ACHN (cell line): ENCODE measurements at regions not wholly inside any gene's neighbourhood (a gene's known extent, or its start where the extent isn't known, plus 50 kb on each side); places are given as distances from the start of the nearest gene placed in this dataset.

ENCODE experiments used
- DNase-seq: peaks from one replicate; pipeline ENCODE4 v3.0.0-alpha.2; 2015
- in situ Hi-C: cut with HindIII; loops from 2 replicates; pipeline ENCODE4 v1.10.0; 2017; ENCODE audit warnings: low sequenced_read_pairs, low pct_ligation_motif_present, low pct_unique_long_range_greater_than_20kb

DNA sequence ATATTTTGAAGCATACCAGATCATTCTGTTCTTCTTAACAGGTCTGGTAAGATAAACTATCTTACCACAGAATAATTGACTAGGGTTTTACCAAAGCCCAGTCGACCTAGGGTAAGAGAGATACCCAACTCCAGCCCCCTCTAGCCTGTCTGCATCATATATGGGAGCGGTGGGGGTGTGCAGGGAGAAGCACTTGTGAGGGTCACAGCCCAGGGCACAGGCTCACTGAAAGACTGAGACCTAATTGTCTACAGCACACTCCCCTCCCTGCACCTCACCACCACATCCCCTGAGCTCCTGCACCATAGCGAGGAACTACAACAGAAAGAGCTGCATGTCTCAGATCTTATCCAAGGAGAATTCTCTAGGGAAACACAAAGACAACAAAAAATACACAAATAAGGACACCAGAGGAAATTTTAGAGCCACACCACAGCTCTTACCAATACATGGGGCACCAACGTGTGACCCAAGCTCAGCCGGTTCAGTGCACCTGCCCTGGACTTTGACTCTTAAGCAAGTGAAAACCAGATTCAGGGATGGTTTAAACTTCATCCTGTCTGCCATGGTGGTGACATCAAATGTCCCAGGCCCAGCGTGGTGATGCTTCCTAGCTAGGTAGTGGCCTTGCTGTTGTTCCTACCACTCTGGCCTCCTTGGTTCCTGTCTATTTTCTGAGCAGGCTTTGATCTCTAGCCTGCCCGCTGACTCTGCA, 150.8 kb downstream of the HERPUD2 start:
- DNase-seq, result no peak
- in situ Hi-C loops, result no loop called here

GRCh38 chr7:35537067-35538023, 157.6 kb downstream of the HERPUD2 start:
- in situ Hi-C loops, result no loop called here
- DNase-seq, result peak; percentile 79

DNA sequence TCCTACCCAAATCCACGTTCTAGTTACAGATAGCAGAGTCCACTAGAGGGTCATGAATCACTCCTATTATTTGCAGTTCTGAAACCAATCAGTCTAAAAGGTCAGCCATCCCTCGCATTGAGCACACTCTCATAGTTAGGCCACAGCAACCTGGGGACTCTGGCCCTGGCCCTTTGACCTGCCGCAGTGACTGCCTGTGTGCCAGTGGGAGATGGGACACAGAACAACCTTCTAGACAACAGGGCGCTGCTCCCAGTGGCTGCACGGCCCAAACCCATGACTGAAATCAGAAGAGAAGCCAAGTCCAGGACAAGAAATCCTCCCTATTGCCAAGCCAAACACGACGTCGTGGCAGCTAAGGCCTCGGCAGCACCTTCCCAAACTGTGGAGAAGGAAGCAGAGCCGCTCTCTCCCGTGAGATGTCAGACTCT, 158.5 kb downstream of the HERPUD2 start:
- DNase-seq, result no peak
- in situ Hi-C loops, result no loop called here

GRCh38 chr7:35533902-35534301, 161.0 kb downstream of the HERPUD2 start:
- in situ Hi-C loops, result no loop called here
- DNase-seq, result no peak

DNA sequence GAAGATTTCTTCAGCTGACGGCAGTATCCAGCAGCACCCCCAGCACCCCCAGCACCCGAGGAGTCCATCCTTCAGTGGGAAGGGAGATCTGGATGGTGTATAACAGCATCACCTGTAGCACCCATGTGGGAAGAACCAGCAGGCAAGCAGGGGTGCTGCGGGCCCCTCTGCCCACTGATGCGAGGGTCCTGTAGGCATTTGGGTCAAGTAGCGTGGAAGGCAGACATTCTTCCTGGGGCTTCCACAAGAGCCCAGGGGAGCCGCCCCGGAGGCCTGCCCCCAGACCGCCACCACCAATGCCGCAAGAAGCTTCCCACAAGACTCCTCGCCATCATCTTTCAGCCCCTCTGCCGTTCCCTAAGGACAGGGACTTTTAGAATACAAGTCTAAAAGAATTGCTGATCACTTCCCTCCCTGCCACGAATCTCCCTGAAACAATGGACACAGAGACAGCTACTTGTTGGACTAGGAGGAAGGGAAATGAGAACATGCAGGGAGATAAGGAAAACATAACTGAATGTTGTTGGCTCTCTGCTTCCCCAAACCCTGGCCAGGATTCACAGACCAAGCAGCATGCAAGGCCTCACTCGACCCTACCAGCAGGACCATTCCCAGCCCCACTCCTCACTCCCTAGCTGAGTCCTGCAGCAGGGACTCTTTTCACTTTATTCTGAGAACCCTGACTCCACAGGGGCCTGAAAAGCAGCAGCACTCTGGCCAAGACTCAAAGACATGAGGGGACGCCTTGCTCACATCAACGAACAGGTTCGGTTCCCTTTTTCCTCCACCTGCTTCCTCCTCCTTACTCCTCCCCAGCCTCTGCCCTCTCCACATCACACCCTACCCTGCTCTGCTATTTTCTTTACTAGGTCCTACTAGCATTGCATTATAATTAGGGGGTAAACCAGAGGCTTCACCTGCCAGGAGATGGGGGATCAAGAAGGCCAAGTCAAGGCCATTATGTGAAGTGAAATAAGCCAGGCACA, 164.5 kb downstream of the HERPUD2 start:
- no peak for DNase-seq
- in situ Hi-C loops, result no loop called here

DNA sequence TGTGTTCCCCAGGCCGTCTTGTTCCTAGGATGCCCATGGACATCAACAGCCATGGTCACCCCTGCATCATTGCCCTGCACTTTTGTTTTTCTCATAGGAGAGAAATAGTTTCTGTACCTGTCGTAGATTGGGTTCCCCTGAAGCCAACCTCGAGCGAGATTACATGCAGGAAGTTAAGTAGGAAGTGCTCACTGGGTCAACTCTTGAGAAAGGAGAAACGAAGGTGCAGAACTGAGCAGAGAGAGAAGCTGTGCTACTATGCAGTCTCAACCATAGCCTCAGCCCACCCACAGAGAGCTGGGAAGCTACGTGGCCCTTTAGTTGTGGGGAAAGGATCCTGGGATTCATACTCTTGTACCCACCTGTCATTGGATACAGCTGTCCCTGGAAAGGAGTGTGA, 165.2 kb downstream of the HERPUD2 start:
- in situ Hi-C loops, result no loop called here
- DNase-seq, result no peak

DNA sequence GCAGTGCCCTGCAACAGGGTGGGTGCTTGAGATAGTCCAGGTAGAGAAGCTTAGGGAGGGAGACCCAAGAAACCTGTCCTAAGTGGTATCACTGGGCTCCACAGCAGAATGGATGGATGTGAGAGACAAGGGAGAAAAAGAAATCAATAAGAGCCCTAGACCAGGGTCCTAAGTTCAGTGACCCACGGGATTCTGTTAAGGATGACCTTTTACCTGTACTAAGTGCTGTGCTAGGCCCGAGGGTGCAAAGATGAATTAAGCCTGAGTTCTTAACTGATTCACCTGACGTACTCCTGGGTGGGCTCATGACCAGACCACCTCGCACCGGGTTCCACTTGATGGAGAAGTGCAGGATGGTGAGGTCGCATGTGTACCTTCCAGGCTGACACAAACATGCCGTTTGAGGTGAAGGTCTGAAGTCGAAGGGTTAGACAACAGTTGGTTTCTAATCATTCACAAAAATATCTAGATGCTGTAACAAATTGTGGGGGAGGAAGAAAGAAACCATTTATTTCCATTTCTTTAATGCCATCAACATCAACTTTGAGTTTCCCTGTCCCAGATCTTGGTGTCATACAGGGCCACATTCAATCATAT, 166.5 kb downstream of the HERPUD2 start:
- in situ Hi-C loops, result no loop called here
- DNase-seq, result no peak

GRCh38 chr7:35526645-35527044, 168.3 kb downstream of the HERPUD2 start:
- DNase-seq, result no peak
- in situ Hi-C loops, result no loop called here

GRCh38 chr7:35524112-35524804, 170.7 kb downstream of the HERPUD2 start:
- in situ Hi-C loops, result no loop called here
- DNase-seq, result no peak

DNA sequence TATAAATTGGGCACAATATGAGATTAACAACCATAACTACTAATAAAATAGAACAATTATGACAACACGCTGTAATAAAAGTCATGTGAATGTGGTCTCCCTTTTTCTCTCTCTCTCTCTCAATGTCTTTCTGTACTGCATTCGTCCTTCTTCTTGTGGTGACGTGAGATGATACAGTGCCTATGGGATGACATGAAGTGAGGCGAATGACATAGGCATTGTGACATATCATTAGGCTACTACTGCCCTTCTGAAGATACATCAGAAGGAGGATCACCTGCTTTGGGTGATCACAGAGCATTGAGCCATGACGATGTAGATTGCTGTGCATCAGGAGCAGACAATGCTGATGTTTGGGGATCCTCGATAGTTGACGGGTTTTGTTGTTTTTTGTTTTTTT, 171.6 kb downstream of the HERPUD2 start:
- no peak for DNase-seq
- in situ Hi-C loops, result no loop called here

DNA sequence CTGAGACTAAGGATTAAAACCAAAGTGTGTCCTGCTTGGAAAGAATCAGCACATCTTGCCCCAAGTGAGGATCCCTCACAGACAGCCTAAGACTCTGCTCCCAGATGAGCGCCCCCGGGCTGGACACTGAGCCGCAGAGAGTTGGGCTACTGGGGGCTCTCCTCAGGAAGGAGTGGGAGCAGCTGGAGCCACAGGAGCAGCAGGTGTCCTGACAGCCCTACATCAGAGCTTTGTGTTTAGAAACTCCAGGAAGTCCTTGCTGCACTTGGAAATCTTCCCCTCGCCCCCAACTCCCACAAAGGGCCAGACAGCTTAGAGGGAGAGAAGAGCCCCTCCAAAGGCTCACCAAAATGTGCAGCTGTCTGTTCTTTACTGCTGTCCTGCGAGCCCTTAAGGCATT, 172.2 kb downstream of the HERPUD2 start:
- in situ Hi-C loops, result no loop called here
- DNase-seq, result no peak

- in situ Hi-C loops, result no loop called here
- no peak for DNase-seq
Observed at GRCh38 chr7:35521941-35522340, 173.0 kb downstream of the HERPUD2 start.

DNA sequence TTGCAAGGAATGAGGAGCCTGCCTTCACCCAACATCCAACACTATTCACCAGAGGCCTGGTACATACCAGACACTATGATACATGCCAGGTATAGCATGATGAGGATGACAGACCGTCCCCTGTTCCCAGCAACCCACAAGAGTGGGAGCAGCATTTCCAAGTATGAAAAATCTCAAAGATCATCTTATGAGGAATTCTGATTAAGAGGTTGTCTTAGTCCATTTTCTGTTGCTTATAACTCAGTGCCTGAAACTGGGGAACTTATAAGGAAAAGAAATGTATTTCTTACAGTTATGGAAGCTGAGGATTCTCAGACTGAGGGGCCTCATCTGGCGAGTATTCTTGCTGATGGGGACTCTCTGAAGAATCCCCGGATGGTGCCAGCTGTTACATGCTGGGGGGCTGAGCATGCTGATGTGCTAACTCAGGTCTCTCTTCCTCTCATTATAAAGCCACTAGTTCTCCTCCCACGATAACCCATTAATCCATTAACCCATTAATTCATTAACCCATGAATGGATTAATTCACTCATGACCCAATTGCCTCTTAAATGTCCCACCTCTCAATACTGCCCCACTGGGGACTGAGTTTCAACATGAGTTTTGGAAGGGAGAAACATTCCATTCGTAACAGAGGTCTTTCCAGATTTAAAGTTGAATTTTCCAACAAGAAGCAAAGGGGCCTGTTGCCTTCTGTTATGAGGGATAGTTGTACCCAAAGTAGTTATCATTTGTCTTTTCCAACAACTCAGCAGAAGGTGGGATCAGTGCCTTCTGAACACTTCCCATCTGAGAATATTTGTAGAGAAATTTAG, 173.9 kb downstream of the HERPUD2 start:
- in situ Hi-C loops, result no loop called here
- no peak for DNase-seq

DNA sequence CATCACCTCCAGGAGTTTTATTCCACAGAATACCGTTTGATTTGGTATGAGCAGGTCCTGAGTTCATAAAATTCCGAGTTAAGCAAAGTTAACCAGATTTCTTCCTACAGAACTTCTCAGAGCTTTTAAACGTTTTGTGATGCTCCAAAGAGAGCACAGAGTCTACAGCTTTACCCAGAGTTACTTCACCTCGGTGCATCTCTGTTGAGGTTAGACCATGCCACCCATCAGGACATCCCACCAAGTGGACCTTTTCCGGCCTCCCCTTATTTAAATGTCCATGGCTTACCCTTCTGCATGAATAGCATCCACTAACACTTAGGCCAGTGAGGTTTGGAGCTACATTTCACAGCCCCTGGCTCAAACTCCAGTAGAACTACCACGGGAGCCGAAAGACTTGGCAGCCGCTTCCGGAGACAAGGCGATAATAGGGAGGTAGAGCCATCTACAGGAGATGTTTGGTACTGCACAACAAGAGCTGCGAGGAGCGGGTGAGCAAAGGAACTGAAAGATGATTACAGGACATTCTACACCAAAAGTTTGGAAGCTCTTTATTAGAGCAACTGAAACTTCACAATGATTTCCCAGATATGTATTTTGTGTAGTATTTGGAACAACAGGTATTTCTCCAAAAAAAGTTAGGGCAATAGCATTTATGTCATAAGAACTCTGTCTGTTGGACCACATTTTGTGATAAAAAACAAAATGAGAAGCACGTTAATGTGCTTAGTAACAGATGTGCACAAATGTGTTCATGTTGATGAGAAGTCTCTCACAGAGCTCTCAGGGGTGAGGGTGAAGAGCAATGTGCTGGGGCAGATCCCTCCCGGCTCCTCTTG, 174.7 kb downstream of the HERPUD2 start:
- in situ Hi-C loops, result no loop called here
- DNase-seq, result peak; percentile 82

- in situ Hi-C loops, result no loop called here
Observed at GRCh38 chr7:35518767-35519166, 176.2 kb downstream of the HERPUD2 start.

DNA sequence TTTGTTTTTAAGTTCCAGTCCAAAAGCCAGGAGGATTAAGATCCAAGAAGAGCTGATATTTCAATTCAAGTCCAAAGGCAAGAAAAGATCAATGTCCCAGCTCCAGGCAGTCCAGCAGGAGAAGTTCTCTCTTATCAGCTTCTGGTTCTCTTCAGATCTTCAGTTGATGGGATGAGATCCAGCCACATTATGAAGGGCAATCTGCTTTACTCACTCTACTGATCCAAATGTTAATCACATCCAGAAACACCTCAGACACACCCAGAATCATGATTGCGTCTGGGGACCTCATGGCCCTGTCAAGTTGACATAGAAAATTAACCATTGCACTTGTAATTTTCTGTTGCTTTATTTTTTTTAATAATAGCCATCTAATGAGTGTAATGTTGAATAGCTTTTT, 178.4 kb downstream of the HERPUD2 start:
- DNase-seq, result no peak
- in situ Hi-C loops, result no loop called here

More at GRCh38 chr7:35518767-35519166, 176.2 kb downstream of the HERPUD2 start:
- DNase-seq, result no peak
